ENCODE measurements at regions not wholly inside any gene's neighbourhood (a gene's known extent, or its start where the extent isn't known, plus 50 kb on each side); places are given as distances from the start of the nearest gene placed in this dataset.

DNA sequence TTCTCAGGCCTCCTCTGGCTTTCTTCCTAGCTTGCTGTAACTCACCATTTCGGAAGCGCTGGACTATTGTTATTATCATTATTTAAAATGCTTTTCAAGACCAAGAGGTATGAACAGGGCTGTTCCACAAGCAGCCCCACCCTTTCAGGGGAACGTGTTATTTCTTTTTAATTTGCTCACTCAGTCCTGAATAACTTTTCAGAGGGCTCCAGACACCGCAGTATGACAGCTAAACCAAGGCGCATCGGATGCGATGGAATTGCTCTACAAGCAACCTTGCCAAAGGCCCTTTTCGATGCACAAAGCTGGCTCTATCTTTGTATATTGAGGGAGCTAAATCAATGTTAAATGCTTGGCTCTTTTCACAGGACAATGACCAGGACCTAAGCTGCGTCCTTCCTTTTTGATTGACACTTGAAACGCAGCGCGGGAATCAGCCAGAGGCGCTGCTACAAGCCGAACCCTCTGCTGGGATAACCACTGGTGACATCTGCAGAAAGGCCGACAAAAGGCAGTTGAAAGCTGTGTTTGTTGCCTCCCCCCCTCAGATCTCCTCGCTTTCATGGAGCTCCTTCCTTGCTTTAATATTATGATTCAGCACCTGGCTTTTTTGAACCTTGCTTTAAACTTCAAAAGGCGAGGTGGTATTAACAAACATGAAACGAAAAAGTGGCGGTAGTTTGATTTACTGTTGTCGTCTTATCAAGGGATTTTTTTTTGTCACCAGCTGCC lies 204.7 kb upstream of the PROX1 start:
- no peaks in the 10 kb centered on the region for H3K36me3 ChIP-seq (ENCODE audit: insufficient read depth, low read length)
- H3K9me3 ChIP-seq (ENCODE audit: low read length): no peaks in the 10 kb centered on the region
- H3K4me3 ChIP-seq (ENCODE audit: low read depth, low read length, poor library complexity, severe bottlenecking): no peak overlapping the region
- no peaks in the 10 kb centered on the region for H4K20me1 ChIP-seq (ENCODE audit: insufficient read depth, low read length)
- DNase-seq (ENCODE audit: low spot score): no peak
- intact Hi-C loops (cut with micrococcal nuclease; ENCODE audit: unreplicated experiment): no loop called here
- POLR2A ChIA-PET: interaction anchor here (0.6 to 1.0 kb wide), 3 partner anchors 15 to 474 kb away, joined by 3 to 8 read pairs (median 3); no protein-coding TSS in a partner anchor
- H3K4me2 ChIP-seq (ENCODE audit: low read length): no peak overlapping the region
- H3K79me2 ChIP-seq (ENCODE audit: insufficient read depth, low read depth, low read length): no peaks in the 10 kb centered on the region
- CTCF ChIA-PET (ENCODE audit: unreplicated experiment): no interaction called here
- no peak overlapping the region for H2AFZ ChIP-seq (ENCODE audit: low read length)
- no peak for TF ChIP-seq EZH2phosphoT487 (IDR thresholded peaks at IDR 0.05; ENCODE audit: borderline replicate concordance, low read depth, low read length)
- TF ChIP-seq, protein P1, sequence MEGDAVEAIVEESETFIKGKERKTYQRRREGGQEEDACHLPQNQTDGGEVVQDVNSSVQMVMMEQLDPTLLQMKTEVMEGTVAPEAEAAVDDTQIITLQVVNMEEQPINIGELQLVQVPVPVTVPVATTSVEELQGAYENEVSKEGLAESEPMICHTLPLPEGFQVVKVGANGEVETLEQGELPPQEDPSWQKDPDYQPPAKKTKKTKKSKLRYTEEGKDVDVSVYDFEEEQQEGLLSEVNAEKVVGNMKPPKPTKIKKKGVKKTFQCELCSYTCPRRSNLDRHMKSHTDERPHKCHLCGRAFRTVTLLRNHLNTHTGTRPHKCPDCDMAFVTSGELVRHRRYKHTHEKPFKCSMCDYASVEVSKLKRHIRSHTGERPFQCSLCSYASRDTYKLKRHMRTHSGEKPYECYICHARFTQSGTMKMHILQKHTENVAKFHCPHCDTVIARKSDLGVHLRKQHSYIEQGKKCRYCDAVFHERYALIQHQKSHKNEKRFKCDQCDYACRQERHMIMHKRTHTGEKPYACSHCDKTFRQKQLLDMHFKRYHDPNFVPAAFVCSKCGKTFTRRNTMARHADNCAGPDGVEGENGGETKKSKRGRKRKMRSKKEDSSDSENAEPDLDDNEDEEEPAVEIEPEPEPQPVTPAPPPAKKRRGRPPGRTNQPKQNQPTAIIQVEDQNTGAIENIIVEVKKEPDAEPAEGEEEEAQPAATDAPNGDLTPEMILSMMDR (conservative IDR thresholded peaks at IDR 0.05; ENCODE audit: low read length): no peak
- no peaks in the 10 kb centered on the region for H3K9me2 ChIP-seq (ENCODE audit: insufficient read depth, low read length)
- no TSS peak for BruUV-seq (replicated peaks)
- no peak overlapping the region for H3K27ac ChIP-seq (ENCODE audit: low read depth, low read length, poor library complexity, severe bottlenecking)
- H3K4me1 ChIP-seq (ENCODE audit: insufficient read depth, low read length, poor library complexity, severe bottlenecking): no peaks in the 10 kb centered on the region

GRCh38 chr1:213783893-213784292 lies 203.9 kb upstream of the PROX1 start:
- H3K4me1 ChIP-seq (ENCODE audit: insufficient read depth, low read length, poor library complexity, severe bottlenecking): no peaks in the 10 kb centered on the region
- H3K9me2 ChIP-seq (ENCODE audit: insufficient read depth, low read length): no peaks in the 10 kb centered on the region
- no peaks in the 10 kb centered on the region for H3K9me3 ChIP-seq (ENCODE audit: low read length)
- no peak overlapping the region for H2AFZ ChIP-seq (ENCODE audit: low read length)
- no peak overlapping the region for H3K4me2 ChIP-seq (ENCODE audit: low read length)
- ChIA-PET POLR2A (interaction anchor here (0.6 to 1.0 kb wide), 3 partner anchors 16 to 395 kb away, joined by 3 read pairs; no protein-coding TSS in a partner anchor), CTCF (ENCODE audit: unreplicated experiment) (no interaction called here)
- intact Hi-C loops (cut with micrococcal nuclease; ENCODE audit: unreplicated experiment): no loop called here
- TF ChIP-seq, protein P1 (conservative IDR thresholded peaks at IDR 0.05; ENCODE audit: low read length): no peak
- no peak for TF ChIP-seq EZH2phosphoT487 (IDR thresholded peaks at IDR 0.05; ENCODE audit: borderline replicate concordance, low read depth, low read length)
- BruUV-seq (replicated peaks): no TSS peak
- no peak overlapping the region for H3K4me3 ChIP-seq (ENCODE audit: low read depth, low read length, poor library complexity, severe bottlenecking)
- no peak for DNase-seq (ENCODE audit: low spot score)
- H3K79me2 ChIP-seq (ENCODE audit: insufficient read depth, low read depth, low read length): no peaks in the 10 kb centered on the region
- H3K36me3 ChIP-seq (ENCODE audit: insufficient read depth, low read length): no peaks in the 10 kb centered on the region
- H4K20me1 ChIP-seq (ENCODE audit: insufficient read depth, low read length): no peaks in the 10 kb centered on the region
- H3K27ac ChIP-seq (ENCODE audit: low read depth, low read length, poor library complexity, severe bottlenecking): no peak overlapping the region

DNA sequence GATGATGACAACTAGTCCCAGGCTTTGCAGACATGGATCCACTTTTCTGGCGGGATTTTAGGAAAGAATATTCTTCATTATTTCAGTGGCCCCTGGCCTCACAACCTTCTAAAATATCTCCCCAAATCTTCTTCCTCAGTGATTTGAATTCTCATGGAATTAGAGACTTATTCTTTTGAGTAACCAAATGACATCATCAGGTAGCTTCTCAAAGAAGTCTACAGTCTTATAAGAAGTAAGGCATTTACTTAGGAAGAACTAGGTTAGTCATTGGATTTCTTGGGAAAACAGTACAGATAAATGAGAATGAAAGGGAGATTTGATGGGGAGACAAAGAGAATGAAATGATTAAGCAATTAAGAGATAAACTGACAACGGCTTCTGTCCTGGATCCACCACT lies 201.1 kb upstream of the PROX1 start:
- no peak overlapping the region for H3K4me3 ChIP-seq (ENCODE audit: low read depth, low read length, poor library complexity, severe bottlenecking)
- no peak overlapping the region for H2AFZ ChIP-seq (ENCODE audit: low read length)
- H3K36me3 ChIP-seq (ENCODE audit: insufficient read depth, low read length): no peaks in the 10 kb centered on the region
- H3K9me3 ChIP-seq (ENCODE audit: low read length): no peaks in the 10 kb centered on the region
- H3K9me2 ChIP-seq (ENCODE audit: insufficient read depth, low read length): no peaks in the 10 kb centered on the region
- no peaks in the 10 kb centered on the region for H3K4me1 ChIP-seq (ENCODE audit: insufficient read depth, low read length, poor library complexity, severe bottlenecking)
- ChIA-PET POLR2A (no interaction called here), CTCF (ENCODE audit: unreplicated experiment) (no interaction called here)
- H4K20me1 ChIP-seq (ENCODE audit: insufficient read depth, low read length): no peaks in the 10 kb centered on the region
- BruUV-seq (replicated peaks): no TSS peak
- no peak overlapping the region for H3K27ac ChIP-seq (ENCODE audit: low read depth, low read length, poor library complexity, severe bottlenecking)
- no peak for TF ChIP-seq EZH2phosphoT487 (IDR thresholded peaks at IDR 0.05; ENCODE audit: borderline replicate concordance, low read depth, low read length)
- TF ChIP-seq, protein P1 (conservative IDR thresholded peaks at IDR 0.05; ENCODE audit: low read length): no peak
- no peak overlapping the region for H3K4me2 ChIP-seq (ENCODE audit: low read length)
- no peaks in the 10 kb centered on the region for H3K79me2 ChIP-seq (ENCODE audit: insufficient read depth, low read depth, low read length)
- DNase-seq (ENCODE audit: low spot score): no peak
- intact Hi-C loops (cut with micrococcal nuclease; ENCODE audit: unreplicated experiment): no loop called here
